GOT3 (cell line): ENCODE measurements at regions not wholly inside any gene's neighbourhood (a gene's known extent, or its start where the extent isn't known, plus 50 kb on each side); places are given as distances from the start of the nearest gene placed in this dataset.
"Not testable (repeated sequence)": the region's sequence is repeated elsewhere in the genome, so short reads cannot be mapped to it uniquely, and the experiment has no call there.

ENCODE experiments used
- DNase-seq: peaks from one replicate; lab custom pipeline; 2025; ENCODE audit warnings: mixed read lengths; lab: John Stamatoyannopoulos, UW

DNA sequence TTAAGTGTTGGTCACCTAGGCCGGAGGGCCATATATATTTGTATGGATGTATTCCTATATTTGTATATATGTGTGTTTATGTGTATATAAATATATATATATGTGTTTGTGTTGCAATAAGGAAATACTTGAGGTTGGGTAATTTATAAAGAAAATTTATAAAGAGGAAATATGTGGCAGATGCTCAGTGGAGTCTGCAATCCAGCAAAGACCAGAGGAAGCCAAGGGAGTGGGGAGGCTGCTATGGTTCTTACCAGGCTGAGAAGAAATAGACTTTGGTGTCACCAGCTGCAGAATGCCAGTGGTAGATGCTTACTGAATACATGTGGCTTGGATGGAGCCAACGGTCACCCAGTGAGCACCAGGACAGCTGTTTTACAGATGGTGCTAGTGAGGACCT is 97.4 kb upstream of the ELOVL5 start:
- no peak for DNase-seq

DNA sequence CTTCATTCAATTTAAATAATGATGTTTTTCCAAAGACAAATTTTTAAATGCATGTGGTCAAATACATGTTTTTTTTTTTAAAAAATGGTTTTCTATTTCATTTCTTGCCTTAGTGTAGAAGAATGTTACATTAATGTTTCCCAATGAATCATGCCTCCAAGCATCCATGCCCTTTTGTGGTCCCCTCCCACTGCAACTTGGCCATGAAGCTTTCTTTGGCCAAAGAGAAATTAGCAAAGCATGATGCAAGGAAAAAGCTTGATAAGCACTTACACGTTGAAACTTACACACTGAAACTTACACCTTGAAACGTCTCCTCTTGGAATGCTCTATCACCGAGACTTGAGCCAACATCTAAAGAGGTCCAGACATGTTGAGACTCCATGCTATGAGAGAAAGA is 93.0 kb upstream of the ELOVL5 start:
- no peak for DNase-seq

DNA sequence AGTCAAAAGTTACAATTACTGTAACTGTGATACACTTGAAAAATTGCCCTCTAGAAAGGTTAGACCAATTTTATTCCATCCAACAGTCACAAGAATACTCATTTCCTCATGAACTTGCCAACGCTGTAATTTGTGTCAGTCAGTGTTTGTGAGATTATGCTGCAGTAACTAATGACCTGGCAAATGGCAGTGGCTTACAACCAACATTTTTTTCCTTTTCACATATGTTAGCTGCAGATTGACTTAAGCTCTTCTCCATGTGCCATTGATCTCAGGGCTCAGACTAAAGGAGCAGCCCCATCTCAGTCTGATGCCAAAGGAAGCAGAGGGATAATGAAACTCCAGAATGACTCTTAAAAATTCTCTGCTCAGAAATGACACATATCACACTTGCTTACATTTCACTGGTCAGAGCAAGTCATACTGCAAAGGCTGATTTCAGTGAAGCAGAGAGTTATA is 92.3 kb upstream of the ELOVL5 start:
- no peak for DNase-seq

DNA sequence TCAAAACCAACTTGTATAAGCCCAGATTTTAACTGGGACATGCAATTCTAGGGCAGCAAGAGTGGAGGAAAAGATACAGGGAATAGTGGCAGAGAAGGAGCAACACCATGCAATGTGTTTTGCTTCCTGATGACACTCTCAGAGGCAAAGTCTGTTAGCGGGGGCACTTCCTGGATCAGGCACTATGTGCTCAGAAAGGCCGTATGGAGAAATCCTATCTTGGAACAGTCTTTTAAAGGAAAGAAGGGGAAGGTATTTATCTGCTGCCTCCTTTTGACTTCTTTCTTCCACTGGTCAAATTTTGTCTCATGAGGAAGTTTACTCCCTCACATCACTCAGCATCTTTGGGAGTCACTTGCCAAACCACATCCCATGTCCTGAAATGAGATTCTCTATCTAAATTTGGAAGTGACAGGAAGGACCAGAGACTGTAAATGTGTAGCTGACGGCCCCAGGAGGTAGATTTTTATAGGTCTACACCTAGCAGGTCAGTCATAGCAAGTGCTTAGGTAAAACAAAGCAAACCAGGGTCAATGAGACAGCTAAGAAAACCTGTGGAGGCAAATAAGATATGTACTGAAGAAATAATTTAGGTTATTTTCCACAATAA is 91.7 kb upstream of the ELOVL5 start:
- DNase-seq = no peak

DNA sequence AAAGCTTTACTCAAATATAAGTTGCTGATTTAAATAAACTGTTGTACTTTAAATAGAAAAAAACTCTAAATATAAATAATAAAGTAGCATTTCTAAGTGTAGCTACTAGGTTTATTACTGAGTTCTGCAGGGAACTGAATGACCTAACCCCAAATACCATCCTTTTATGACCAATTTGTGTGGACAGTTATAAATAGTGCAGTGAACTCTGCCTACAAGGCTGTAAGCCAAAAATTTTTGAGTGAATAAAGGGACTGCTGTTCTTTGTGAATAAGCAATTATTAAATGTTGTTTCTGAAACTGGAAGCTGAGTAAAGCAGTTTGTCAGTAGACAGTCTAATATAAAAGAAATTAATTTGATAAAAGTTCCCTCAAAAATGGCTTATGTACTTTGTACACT is 90.8 kb upstream of the ELOVL5 start:
- DNase-seq = no peak

DNA sequence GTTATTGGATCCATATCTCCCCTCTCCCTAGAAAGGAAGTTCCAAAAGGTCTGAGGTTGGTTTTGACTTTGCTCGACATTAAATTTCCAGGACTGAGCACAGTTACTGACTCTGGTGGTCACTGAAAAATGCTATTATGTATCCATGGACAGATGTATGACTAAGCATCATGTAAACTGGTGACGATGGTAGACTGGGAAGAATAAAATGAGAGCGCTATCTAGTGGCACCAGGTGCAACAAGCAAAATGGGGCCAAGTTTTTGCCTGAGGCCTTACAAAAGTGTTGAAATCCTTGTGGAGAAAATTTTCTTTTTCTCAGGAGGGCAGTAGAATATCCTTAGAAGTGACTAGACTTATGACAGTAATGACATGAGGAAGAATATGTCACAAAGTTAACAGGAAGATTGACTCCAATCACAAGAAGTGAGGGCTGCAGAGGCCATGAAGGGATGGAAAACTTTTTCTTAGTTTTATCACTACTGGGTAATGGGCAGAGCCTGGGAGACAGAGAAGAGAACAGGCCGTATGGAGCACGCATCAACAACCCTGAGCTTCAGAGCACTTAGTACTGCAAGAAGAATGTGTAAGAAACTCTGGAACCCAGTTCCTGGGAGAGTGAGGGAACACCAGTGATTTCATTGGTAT is 88.9 kb upstream of the ELOVL5 start:
- DNase-seq = no peak

DNA sequence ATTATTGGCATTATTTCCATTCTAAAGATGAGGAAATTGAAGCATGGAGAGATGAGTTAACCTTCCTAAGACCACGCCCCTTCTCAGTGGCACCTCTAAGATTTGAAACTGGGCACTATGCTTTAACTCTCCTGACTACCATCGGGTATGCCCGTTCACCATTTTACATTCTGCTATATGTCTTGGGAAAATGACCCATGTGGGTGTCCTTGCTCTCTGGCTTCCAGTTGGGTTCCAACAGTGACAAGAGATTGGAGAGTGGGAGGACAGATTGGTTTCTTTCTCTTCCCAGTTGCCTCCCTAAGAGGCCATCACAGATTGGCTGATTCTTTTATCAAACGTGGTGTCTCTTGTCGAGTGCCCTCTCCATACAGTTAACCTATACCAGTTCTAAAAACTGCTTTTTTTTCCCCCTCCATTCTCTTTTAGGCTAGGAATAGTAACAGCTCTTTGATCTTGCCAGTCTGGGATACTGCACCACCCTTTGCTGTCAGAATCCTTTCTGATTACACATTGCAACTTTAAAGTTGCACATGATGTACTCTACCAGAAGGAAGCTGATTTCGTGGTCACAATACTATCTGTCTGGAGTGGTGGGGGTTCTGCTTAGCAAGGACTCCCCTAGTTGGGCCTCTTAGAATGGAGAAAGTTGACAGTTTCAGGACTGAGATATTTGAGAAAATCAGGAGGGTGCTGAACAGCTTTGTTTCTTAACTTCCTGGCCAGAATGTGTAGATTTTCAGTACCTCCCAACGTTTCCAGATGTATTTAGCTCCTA is 88.0 kb upstream of the ELOVL5 start:
- DNase-seq = no peak

DNA sequence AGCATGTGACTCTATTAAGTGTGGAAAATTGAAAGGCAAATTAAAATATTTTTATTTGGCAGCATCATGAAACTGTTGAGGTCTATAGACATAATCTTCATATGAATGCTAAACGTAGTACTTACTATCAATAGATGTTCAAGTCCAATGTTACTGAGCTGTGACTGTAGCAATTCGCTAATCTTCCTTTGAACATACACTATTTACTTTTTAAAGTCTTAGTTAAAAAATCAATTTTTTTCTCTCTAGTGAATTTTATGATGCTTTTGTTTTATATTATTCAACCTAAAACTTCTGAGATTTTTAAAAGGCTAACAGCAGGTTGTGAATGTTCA is 85.2 kb upstream of the ELOVL5 start:
- DNase-seq = no peak

DNA sequence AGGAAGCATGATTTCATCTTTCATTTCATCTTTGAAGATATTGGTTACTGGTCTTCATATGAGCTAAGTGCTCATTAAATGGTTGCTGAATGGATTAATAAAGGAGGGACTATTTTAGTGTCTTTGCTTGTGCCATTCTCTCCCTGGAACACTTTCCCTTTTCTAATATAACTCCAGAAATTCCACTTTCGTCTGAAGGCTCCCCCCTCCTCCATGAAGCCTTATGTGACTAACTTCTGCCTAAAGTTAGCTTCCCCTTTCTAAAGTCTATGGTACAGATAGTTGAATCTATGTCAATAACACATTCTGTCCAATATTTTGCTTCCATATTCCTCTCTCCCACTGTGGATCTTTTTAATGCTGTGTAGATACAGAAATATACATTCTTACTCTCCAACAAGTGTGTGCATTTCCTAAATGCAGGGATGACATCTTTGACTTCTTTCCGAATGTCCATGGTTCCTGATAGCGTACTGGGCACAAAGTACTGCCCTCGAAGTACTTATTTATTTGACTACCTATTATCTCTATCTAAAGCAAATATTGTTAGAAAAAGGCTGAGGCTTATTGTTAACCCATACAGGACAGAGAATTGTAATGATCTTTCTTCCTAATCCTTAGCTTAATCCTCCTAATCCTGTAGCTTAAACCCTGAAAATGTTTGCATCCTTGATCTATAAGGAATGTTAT is 84.7 kb upstream of the ELOVL5 start:
- no peak for DNase-seq

DNA sequence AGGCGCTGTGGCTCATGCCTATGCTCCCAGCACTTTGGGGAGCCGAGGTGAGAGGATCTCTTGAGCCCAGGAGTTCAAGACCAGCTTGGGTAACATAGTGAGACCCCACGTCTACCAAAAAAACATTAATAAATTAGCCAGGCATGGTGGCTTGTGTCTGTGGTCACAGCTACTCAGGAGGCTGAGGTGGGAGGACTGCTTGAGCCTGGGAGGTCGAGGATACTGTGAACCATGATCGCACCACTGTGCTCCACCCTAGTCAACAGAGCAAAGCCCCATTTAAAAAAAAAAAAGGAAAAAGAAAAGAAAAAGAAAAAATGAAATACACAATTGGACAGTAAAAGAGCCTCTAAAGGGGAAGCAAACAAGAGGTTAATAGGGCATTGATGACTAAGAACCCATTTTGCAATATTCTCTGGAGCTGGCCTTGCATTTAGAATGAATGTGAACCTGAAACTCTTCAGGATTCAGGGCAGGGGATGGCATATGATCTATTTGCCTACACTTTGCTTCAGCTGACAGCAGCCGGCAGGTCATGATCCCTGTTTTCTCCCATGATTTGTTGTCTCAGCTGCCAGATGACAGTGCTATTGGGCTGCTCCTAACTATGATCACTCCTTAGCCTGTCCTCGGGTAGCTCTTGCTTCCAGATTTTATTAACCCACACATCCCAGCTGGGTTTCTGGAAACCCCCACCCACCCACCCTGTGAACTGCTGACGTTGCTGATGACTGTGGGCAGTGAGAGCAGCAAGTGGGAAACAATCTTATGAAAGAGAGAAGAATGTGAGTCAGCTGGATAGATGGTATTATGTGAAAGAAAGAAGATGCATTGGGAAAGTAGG is 83.8 kb upstream of the ELOVL5 start:
- no peak for DNase-seq

DNA sequence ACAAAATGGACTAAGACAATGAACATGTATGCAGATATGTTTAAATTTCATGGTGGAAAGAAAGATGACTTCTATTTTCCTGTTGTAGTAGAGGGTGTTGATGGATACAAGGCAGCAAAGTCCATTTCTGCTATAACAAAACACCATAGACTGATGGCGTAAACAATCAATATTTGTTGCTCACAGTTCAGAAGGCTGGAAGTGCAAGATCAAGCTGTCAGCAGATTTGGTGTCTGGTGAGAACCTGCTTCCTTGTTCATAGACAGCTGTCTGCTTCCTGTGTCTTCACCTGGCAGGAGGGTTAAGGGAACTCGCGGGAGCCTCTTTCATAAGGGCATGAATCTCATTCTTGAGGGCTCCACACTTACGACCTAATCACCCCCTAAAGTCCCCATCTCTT is 83.0 kb upstream of the ELOVL5 start:
- no peak for DNase-seq

DNA sequence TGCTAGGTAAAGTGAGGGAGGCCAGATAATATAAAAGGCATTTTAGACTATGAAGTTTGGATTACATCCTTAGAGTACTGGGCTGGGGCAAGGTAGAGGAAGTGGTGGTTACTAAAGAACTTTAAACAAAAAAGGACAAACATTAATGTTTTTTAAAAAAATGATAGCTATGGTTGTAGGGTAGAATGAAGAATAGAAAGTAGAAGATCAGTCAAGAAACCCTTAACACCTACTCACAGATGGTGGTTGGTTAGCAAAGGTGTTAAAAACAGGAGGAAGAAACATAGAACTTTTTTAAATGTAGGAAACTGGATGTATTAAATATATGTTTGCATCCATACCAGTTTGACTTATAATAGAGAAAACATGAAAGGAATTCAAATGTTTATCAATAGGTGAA is 80.7 kb upstream of the ELOVL5 start:
- DNase-seq = no peak

DNA sequence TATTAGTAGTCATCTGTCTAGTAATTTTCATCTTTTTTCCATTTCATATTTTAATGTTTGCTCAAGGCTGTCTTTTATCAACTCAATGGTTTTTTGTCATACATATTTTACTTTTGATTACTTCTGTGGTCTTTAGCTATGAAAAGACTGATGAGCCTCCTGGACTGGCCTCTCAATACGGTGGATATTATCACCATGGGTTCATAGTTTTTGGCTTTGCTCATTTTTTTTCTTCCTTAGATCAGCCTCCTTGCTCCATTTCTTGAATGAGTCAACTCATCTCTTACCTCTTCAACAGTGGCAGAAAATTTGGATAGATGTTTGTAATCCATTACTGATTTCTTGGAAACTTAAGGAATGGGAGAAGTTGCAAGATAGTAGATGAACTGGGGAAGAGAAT is 80.1 kb upstream of the ELOVL5 start:
- no peak for DNase-seq

DNA sequence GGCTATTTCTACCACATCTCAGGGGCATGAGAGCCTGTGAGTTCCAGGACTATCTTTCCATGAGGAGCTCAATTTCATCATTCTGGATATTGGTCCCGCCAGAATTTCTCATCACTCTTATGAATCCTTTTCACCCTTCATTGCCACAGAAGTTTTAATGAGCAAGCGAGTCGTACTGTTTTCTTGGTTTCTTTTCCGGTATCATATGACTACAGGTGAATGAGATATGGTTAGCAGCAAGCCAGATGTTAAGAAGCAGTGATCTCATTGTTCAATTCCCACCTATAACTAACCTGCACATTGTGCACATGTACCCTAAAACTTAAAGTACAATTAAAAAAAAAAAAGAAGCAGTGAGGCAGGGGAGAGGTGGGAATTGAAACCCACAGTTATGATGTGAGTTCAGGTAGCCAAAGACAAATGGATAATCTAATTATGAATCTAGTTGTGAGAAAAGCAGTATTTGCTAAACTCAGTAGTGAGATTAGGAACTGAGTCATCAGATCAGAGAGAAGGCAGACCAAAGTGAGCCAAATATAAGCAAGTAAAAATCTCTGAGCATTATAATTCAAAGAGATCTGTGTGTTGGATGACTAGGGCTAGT is 78.0 kb upstream of the ELOVL5 start:
- DNase-seq = no peak

DNA sequence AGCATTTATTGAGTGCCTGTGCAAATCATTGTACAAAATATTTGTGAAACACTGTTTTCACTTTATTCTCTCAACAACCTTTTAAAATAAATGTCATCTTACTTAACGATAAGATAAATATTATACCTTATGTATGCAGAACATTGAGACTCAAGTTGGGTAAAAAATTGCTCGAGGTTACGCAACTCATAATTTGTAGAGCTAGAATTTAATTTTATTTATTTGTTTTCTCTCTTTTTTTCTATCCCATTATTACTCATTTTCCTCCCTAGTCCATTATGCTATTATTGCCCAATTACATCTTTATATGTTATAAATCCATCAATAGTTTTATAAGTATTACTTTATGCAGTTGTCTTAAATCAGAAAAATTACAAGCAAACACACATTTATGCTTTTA is 77.4 kb upstream of the ELOVL5 start:
- no peak for DNase-seq

DNA sequence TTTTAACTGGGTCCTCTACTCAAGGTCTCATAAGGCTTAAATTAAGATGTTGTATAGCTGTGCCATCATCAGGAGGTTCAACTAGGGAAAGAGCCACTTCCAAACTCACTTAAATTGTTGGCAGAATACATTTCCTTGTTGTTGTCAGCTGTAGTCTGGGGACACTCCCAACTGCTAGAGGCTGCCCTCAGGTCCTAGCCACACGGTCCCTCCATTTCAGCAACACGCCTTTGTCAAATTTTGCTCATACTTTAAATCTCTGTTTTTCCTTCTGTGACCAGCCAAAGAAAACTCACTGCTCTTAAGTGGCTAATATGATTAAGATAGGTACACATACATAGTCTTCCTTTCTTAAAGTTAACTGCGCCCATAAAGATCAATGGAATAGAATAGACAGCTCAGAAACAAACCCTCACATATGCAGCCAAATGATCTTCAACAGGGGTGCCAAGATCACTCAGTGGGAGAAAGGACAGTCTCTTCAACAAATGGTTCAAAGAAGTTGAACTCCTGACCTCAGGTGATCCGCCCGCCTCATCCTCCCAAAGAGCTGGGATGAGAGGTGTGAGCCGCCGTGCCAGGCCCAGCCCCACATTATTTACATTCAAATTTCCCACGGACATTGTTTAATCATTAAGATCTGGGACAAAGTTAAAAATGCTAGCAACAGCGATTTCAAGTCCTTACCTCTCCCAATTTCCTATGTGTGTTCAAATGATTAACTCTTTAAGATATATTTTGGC is 76.4 kb upstream of the ELOVL5 start:
- no peak for DNase-seq

DNA sequence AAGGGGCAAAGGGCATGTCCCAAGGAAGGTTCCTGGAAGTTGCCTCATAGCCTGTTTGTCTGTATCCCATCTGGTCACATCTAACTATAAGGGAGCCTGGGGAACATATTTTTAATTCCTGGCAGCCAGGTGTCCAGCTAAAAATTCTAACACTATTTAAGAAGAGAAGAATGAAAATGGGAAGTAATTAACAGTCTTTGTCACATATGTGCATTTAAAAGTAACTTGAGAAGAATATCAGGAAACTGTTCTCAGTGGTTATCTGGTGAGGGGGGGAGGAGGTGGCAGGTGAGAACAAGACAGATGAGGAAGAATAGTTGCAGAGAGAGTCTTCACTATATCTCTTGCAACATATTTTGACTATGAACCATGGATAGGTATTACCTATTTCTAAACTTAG is 75.5 kb upstream of the ELOVL5 start:
- DNase-seq = no peak

DNA sequence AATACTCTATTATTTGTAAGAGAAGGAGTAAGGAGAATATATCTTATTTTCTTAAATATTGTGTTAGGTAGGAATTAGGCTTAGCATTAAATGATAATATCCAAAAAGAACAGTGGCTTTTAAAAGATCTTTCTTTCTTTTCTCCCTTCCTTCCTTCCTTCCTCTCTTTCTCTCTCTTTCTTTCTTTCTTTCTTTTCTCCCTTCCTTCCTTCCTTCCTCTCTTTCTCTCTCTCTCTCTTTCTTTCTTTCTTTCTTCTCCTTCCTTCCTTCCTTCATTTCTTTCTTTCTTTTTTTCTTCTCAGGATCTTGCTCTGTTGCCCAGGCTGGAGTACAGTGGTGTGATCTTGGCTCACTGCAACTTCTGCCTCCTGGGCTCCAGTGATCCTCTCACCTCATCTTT is 74.8 kb upstream of the ELOVL5 start:
- not testable (repeated sequence) for DNase-seq

DNA sequence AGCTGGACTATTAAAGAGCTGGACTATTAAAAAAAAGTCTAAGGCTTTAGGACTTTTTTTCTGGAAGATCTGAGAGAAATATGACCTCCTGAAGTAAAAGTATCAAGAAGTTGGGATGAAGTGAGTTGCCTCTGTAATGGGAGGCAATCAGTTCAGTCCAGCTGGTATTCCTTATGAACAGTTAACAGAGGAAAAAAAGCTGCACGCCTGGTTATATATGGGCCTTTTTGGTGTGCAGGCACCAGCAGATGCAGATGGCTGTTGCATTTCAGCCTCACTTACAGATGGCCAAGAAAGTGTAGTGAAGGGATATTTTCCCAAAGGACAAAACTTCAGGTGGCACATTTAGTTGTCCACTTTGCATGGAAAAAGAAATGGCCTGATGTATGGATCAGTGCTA is 70.3 kb upstream of the ELOVL5 start:
- no peak for DNase-seq

DNA sequence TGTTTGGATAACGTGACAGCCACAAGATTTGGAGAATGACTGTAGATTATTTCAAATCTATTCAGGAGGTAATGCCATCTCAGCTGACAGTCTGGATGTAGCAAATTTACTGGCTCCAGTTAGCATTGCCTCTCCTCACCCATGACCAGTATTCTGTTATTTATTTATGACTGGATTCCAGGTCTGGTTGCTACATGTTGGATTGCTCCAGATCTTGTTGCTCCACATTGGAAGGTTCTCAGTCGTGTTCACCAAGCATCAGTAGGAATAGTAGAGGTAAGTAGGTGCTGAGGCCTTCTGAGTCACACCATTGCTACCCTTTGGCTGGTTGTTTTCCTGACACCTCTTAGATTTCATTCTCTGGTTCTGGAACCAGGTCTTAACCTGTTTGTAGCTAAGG is 69.5 kb upstream of the ELOVL5 start:
- no peak for DNase-seq

DNA sequence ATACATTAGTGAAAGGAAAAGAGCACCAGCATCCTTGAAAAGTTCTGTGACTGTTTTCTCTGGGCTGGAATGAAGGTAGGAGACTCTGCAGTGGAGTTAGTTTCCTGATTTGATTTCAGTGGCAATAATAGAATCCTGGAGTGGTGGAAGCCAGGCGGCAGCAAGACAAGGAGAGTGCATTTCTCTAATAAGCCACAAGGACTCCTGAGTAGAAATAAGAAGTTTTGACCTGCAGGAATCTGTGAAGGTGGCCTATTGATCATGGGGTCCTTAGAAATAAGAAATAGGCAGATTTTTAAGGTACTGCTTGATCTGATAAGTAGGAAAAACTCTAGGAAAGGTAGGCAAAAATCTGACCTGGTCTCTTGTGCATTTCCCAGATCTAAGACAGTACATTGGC is 68.4 kb upstream of the ELOVL5 start:
- DNase-seq = no peak
